ENCODE measurements at regions not wholly inside any gene's neighbourhood (a gene's known extent, or its start where the extent isn't known, plus 50 kb on each side); places are given as distances from the start of the nearest gene placed in this dataset.

DNA sequence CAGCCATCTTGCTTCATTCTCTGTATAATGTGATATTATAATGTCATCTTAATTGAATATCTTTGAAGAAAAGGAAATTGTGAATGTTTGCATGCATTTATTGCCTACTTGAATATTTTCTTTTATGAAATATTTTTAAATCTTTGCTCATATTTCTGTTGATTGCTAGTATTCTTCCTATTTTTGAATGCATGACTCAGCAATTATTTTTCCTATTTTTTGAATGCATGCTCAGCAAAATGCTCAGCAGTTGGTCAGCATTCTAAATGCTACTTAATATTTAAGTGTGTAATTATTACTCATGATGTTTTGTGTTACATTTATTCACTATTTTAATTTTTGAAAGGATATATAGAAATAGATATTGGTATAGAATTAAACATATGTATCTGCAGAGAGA lies 378.3 kb downstream of the CCER1 start:
- no TSS peak for BruUV-seq (replicated peaks)
- FAIRE-seq = no peak
- H2AFZ ChIP-seq (ENCODE audit: control insufficient read depth, low read depth, low read length) = no peak overlapping the region
- ChIA-PET SMC1A (ENCODE audit: uncharacterized antibody, unreplicated experiment) (interaction anchor here (0.6 kb wide), 1 partner anchor 407 kb away, joined by 3 read pairs; no protein-coding TSS in a partner anchor), CTCF (no interaction called here), RAD21 (ENCODE audit: unreplicated experiment) (no interaction called here), POLR2A (no interaction called here)
- intact Hi-C loops (cut with micrococcal nuclease; ENCODE audit: unreplicated experiment) = no loop called here
- H3K4me3 ChIP-seq = no peak overlapping the region
- no peaks in the 10 kb centered on the region for H3K27me3 ChIP-seq (replicated peaks in 1 of 2; ENCODE audit: control insufficient read depth in 2 of 2, insufficient read depth in 2 of 2, low read length in 1 of 2)
- DNase-seq (ENCODE audit: low read depth, low spot score) = no peak
- H4K20me1 ChIP-seq (ENCODE audit: control insufficient read depth, insufficient read depth) = no peaks in the 10 kb centered on the region
- no peak for ATAC-seq
- H3K4me2 ChIP-seq (ENCODE audit: control insufficient read depth, insufficient read depth) = no peak overlapping the region
- no peaks in the 10 kb centered on the region for H3K36me3 ChIP-seq (ENCODE audit: control insufficient read depth in 2 of 2, insufficient read depth in 2 of 2, low read length in 1 of 2)
- no peaks in the 10 kb centered on the region for H3K9me3 ChIP-seq (replicated peaks; ENCODE audit: control insufficient read depth, insufficient read depth, low read length)
- TF ChIP-seq ZNF24 (IDR thresholded peaks at IDR 0.05) (no peak), SMAD5 (IDR thresholded peaks at IDR 0.05; ENCODE audit: low read depth) (no peak)
- TF ChIP-seq, protein P1, sequence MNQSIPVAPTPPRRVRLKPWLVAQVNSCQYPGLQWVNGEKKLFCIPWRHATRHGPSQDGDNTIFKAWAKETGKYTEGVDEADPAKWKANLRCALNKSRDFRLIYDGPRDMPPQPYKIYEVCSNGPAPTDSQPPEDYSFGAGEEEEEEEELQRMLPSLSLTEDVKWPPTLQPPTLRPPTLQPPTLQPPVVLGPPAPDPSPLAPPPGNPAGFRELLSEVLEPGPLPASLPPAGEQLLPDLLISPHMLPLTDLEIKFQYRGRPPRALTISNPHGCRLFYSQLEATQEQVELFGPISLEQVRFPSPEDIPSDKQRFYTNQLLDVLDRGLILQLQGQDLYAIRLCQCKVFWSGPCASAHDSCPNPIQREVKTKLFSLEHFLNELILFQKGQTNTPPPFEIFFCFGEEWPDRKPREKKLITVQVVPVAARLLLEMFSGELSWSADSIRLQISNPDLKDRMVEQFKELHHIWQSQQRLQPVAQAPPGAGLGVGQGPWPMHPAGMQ (IDR thresholded peaks at IDR 0.05; ENCODE audit: borderline replicate concordance) = no peak
- TF ChIP-seq, protein P2, sequence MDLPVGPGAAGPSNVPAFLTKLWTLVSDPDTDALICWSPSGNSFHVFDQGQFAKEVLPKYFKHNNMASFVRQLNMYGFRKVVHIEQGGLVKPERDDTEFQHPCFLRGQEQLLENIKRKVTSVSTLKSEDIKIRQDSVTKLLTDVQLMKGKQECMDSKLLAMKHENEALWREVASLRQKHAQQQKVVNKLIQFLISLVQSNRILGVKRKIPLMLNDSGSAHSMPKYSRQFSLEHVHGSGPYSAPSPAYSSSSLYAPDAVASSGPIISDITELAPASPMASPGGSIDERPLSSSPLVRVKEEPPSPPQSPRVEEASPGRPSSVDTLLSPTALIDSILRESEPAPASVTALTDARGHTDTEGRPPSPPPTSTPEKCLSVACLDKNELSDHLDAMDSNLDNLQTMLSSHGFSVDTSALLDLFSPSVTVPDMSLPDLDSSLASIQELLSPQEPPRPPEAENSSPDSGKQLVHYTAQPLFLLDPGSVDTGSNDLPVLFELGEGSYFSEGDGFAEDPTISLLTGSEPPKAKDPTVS (IDR thresholded peaks at IDR 0.05; ENCODE audit: low read depth, low read length) = no peak
- TF ChIP-seq, protein P3, sequence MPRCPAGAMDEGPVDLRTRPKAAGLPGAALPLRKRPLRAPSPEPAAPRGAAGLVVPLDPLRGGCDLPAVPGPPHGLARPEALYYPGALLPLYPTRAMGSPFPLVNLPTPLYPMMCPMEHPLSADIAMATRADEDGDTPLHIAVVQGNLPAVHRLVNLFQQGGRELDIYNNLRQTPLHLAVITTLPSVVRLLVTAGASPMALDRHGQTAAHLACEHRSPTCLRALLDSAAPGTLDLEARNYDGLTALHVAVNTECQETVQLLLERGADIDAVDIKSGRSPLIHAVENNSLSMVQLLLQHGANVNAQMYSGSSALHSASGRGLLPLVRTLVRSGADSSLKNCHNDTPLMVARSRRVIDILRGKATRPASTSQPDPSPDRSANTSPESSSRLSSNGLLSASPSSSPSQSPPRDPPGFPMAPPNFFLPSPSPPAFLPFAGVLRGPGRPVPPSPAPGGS (IDR thresholded peaks at IDR 0.05; ENCODE audit: borderline replicate concordance, insufficient read depth, low read depth, low read length, poor library complexity, severe bottlenecking) = no peak
- TF ChIP-seq, protein P4, sequence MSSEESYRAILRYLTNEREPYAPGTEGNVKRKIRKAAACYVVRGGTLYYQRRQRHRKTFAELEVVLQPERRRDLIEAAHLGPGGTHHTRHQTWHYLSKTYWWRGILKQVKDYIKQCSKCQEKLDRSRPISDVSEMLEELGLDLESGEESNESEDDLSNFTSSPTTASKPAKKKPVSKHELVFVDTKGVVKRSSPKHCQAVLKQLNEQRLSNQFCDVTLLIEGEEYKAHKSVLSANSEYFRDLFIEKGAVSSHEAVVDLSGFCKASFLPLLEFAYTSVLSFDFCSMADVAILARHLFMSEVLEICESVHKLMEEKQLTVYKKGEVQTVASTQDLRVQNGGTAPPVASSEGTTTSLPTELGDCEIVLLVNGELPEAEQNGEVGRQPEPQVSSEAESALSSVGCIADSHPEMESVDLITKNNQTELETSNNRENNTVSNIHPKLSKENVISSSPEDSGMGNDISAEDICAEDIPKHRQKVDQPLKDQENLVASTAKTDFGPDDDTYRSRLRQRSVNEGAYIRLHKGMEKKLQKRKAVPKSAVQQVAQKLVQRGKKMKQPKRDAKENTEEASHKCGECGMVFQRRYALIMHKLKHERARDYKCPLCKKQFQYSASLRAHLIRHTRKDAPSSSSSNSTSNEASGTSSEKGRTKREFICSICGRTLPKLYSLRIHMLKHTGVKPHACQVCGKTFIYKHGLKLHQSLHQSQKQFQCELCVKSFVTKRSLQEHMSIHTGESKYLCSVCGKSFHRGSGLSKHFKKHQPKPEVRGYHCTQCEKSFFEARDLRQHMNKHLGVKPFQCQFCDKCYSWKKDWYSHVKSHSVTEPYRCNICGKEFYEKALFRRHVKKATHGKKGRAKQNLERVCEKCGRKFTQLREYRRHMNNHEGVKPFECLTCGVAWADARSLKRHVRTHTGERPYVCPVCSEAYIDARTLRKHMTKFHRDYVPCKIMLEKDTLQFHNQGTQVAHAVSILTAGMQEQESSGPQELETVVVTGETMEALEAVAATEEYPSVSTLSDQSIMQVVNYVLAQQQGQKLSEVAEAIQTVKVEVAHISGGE (CRISPR knock-in tag; IDR thresholded peaks at IDR 0.05) = no peak
- no peak overlapping the region for H3K27ac ChIP-seq (ENCODE audit: control insufficient read depth, insufficient read depth)
- no peaks in the 10 kb centered on the region for H3K79me2 ChIP-seq (ENCODE audit: control insufficient read depth, insufficient read depth, low read length)
- H3K9ac ChIP-seq (ENCODE audit: control insufficient read depth, insufficient read depth, low read length) = no peak overlapping the region
- in situ Hi-C loops (cut with MboI) = no loop called here
- H3K4me1 ChIP-seq (ENCODE audit: control insufficient read depth, insufficient read depth, low read length) = no peaks in the 10 kb centered on the region

Data from GM12878 (cell line).